ENCODE measurements at regions not wholly inside any gene's neighbourhood (a gene's known extent, or its start where the extent isn't known, plus 50 kb on each side); places are given as distances from the start of the nearest gene placed in this dataset.

- DNase-seq = no peak
- no peaks in the 10 kb centered on the region for H3K27me3 ChIP-seq
- intact Hi-C loops (cut with DNase I; ENCODE audit: low total_unique reads) = no loop called here
- no peak overlapping the region for H3K4me3 ChIP-seq
- ATAC-seq = no peak
- H3K27ac ChIP-seq = no peak overlapping the region
- no peaks in the 10 kb centered on the region for H3K4me1 ChIP-seq
- H3K36me3 ChIP-seq = no peaks in the 10 kb centered on the region
- no peaks in the 10 kb centered on the region for H3K9me3 ChIP-seq
- TF ChIP-seq CTCF (IDR thresholded peaks at IDR 0.05 in 4 of 5, conservative IDR thresholded peaks at IDR 0.05 in 1 of 5) (no peak), POLR2A (IDR thresholded peaks at IDR 0.05) (no peak)
- in situ Hi-C loops (cut with MboI; ENCODE audit: low sequenced_read_pairs in 4 of 4) = no loop called here
Measured at GRCh38 chr10:78620985-78621799, 447.6 kb upstream of the ZMIZ1 start.

- H3K27ac ChIP-seq = no peak overlapping the region
- TF ChIP-seq POLR2A (IDR thresholded peaks at IDR 0.05) (no peak), CTCF (IDR thresholded peaks at IDR 0.05 in 4 of 5, conservative IDR thresholded peaks at IDR 0.05 in 1 of 5) (no peak)
- in situ Hi-C loops (cut with MboI; ENCODE audit: low sequenced_read_pairs in 4 of 4) (no loop called here), intact Hi-C loops (cut with DNase I; ENCODE audit: low total_unique reads) (no loop called here)
- H3K36me3 ChIP-seq = no peaks in the 10 kb centered on the region
- peak; percentile 90 to 96 for ATAC-seq
- DNase-seq = no peak
- H3K4me1 ChIP-seq = no peaks in the 10 kb centered on the region
- H3K27me3 ChIP-seq = no peaks in the 10 kb centered on the region
- H3K4me3 ChIP-seq = no peak overlapping the region
- no peaks in the 10 kb centered on the region for H3K9me3 ChIP-seq
Measured at GRCh38 chr10:78623578-78624215, 445.1 kb upstream of the ZMIZ1 start.

GRCh38 chr10:78624791-78625190 lies 444.0 kb upstream of the ZMIZ1 start:
- H3K9me3 ChIP-seq = no peaks in the 10 kb centered on the region
- DNase-seq (no peak), ATAC-seq (no peak)
- no peaks in the 10 kb centered on the region for H3K27me3 ChIP-seq
- no peak for TF ChIP-seq CTCF (IDR thresholded peaks at IDR 0.05 in 4 of 5, conservative IDR thresholded peaks at IDR 0.05 in 1 of 5)
- TF ChIP-seq POLR2A (IDR thresholded peaks at IDR 0.05) = no peak
- in situ Hi-C loops (cut with MboI; ENCODE audit: low sequenced_read_pairs in 4 of 4) = loop anchor here in 1 of 4 donors (25.0 kb wide), 1 partner anchor 562 kb away; no protein-coding TSS in a partner anchor
- H3K36me3 ChIP-seq = no peaks in the 10 kb centered on the region
- no peak overlapping the region for H3K27ac ChIP-seq
- H3K4me1 ChIP-seq = no peaks in the 10 kb centered on the region
- H3K4me3 ChIP-seq = no peak overlapping the region
- intact Hi-C loops (cut with DNase I; ENCODE audit: low total_unique reads) = no loop called here

GRCh38 chr10:78626471-78626870 lies 442.3 kb upstream of the ZMIZ1 start:
- no peak overlapping the region for H3K4me3 ChIP-seq
- no peaks in the 10 kb centered on the region for H3K27me3 ChIP-seq
- in situ Hi-C loops (cut with MboI; ENCODE audit: low sequenced_read_pairs in 4 of 4) = loop anchor here in 1 of 4 donors (25.0 kb wide), 1 partner anchor 564 kb away; no protein-coding TSS in a partner anchor

More at GRCh38 chr10:78626471-78626870, 442.3 kb upstream of the ZMIZ1 start:
- no peaks in the 10 kb centered on the region for H3K4me1 ChIP-seq
- no peaks in the 10 kb centered on the region for H3K9me3 ChIP-seq
- ATAC-seq (no peak), DNase-seq (no peak)
- TF ChIP-seq CTCF (IDR thresholded peaks at IDR 0.05 in 4 of 5, conservative IDR thresholded peaks at IDR 0.05 in 1 of 5) = no peak
- no peak for TF ChIP-seq POLR2A (IDR thresholded peaks at IDR 0.05)
- no peaks in the 10 kb centered on the region for H3K36me3 ChIP-seq
- intact Hi-C loops (cut with DNase I; ENCODE audit: low total_unique reads) = no loop called here
- H3K27ac ChIP-seq = no peak overlapping the region

Measured in gastrocnemius medialis (tissue), 4 donors.